ENCODE measurements at regions not wholly inside any gene's neighbourhood (a gene's known extent, or its start where the extent isn't known, plus 50 kb on each side); places are given as distances from the start of the nearest gene placed in this dataset.
A peak's percentile ranks its signal among the peaks of the same experiment; 100 is the strongest.

- ChIA-PET CTCF (no interaction called here), POLR2A (ENCODE audit: unreplicated experiment) (no interaction called here)
- no peaks in the 10 kb centered on the region for H4K20me1 ChIP-seq (ENCODE audit: insufficient read depth)
- no peak overlapping the region for H3K27ac ChIP-seq
- no peak overlapping the region for H3K4me2 ChIP-seq
- no peaks in the 10 kb centered on the region for H3K79me2 ChIP-seq (ENCODE audit: low read depth)
- no peaks in the 10 kb centered on the region for H3K9me2 ChIP-seq (ENCODE audit: insufficient read depth)
- no peak overlapping the region for H3K4me3 ChIP-seq
- no peaks in the 10 kb centered on the region for H3K27me3 ChIP-seq (ENCODE audit: insufficient read depth, low read depth)
- no peak for TF ChIP-seq CTCF (conservative IDR thresholded peaks at IDR 0.05)
- TF ChIP-seq EZH2 (IDR thresholded peaks at IDR 0.05; ENCODE audit: low read depth), result no peak
- intact Hi-C loops (cut with micrococcal nuclease; ENCODE audit: unreplicated experiment), result no loop called here
- no peaks in the 10 kb centered on the region for H3F3A ChIP-seq (ENCODE audit: insufficient read depth, low read depth)
- H3K9me3 ChIP-seq (ENCODE audit: insufficient read depth, low read depth), result no peaks in the 10 kb centered on the region
- no peaks in the 10 kb centered on the region for H3K36me3 ChIP-seq (ENCODE audit: low read depth)
- H3K4me1 ChIP-seq (replicated peaks; ENCODE audit: insufficient read depth), result no peaks in the 10 kb centered on the region
- no peak for DNase-seq
- no peak overlapping the region for H2AFZ ChIP-seq
- no TSS peak for BruUV-seq (replicated peaks)
Measured at GRCh38 chr4:14193601-14194000, 566.1 kb upstream of the BOD1L1 start.

GRCh38 chr4:14196131-14196530 is 568.6 kb upstream of the BOD1L1 start:
- no peaks in the 10 kb centered on the region for H3K27me3 ChIP-seq (ENCODE audit: insufficient read depth, low read depth)
- POLR2A ChIA-PET (ENCODE audit: unreplicated experiment), result no interaction called here
- no peak overlapping the region for H2AFZ ChIP-seq
- no peak overlapping the region for H3K27ac ChIP-seq
- no peak for TF ChIP-seq EZH2 (IDR thresholded peaks at IDR 0.05; ENCODE audit: low read depth)
- no peak for TF ChIP-seq CTCF (conservative IDR thresholded peaks at IDR 0.05)
- H3K4me2 ChIP-seq, result no peak overlapping the region
- no peaks in the 10 kb centered on the region for H3K9me2 ChIP-seq (ENCODE audit: insufficient read depth)
- H3K36me3 ChIP-seq (ENCODE audit: low read depth), result no peaks in the 10 kb centered on the region
- no peaks in the 10 kb centered on the region for H3K4me1 ChIP-seq (replicated peaks; ENCODE audit: insufficient read depth)
- H3K4me3 ChIP-seq, result no peak overlapping the region
- H3K79me2 ChIP-seq (ENCODE audit: low read depth), result no peaks in the 10 kb centered on the region
- H3F3A ChIP-seq (ENCODE audit: insufficient read depth, low read depth), result no peaks in the 10 kb centered on the region
- H4K20me1 ChIP-seq (ENCODE audit: insufficient read depth), result no peaks in the 10 kb centered on the region
- BruUV-seq (replicated peaks), result no TSS peak
- H3K9me3 ChIP-seq (ENCODE audit: insufficient read depth, low read depth), result no peaks in the 10 kb centered on the region
- DNase-seq, result peak in 1 of 2 experiments; percentile 48
- intact Hi-C loops (cut with micrococcal nuclease; ENCODE audit: unreplicated experiment), result no loop called here
- CTCF ChIA-PET, result no interaction called here

GRCh38 chr4:14215116-14215770 is 587.7 kb upstream of the BOD1L1 start:
- CTCF ChIA-PET, result interaction anchor here (0.6 kb wide), 1 partner anchor 942 kb away, joined by 3 read pairs; no protein-coding TSS in a partner anchor
- TF ChIP-seq EZH2 (IDR thresholded peaks at IDR 0.05; ENCODE audit: low read depth) (no peak), CTCF (conservative IDR thresholded peaks at IDR 0.05) (no peak)
- Histone ChIP-seq H3K4me3 (no peak overlapping the region), H3K79me2 (ENCODE audit: low read depth) (no peaks in the 10 kb centered on the region), H4K20me1 (ENCODE audit: insufficient read depth) (no peaks in the 10 kb centered on the region), H3F3A (ENCODE audit: insufficient read depth, low read depth) (no peaks in the 10 kb centered on the region), H2AFZ (no peak overlapping the region), H3K36me3 (ENCODE audit: low read depth) (no peaks in the 10 kb centered on the region), H3K9me2 (ENCODE audit: insufficient read depth) (no peaks in the 10 kb centered on the region), H3K4me1 (replicated peaks; ENCODE audit: insufficient read depth) (no peaks in the 10 kb centered on the region), H3K27ac (no peak overlapping the region), H3K4me2 (no peak overlapping the region), H3K27me3 (ENCODE audit: insufficient read depth, low read depth) (no peaks in the 10 kb centered on the region), H3K9me3 (ENCODE audit: insufficient read depth, low read depth) (no peaks in the 10 kb centered on the region)
- no TSS peak for BruUV-seq (replicated peaks)
- POLR2A ChIA-PET (ENCODE audit: unreplicated experiment), result no interaction called here
- DNase-seq, result no peak
- intact Hi-C loops (cut with micrococcal nuclease; ENCODE audit: unreplicated experiment), result no loop called here
